ENCODE measurements at regions not wholly inside any gene's neighbourhood (a gene's known extent, or its start where the extent isn't known, plus 50 kb on each side); places are given as distances from the start of the nearest gene placed in this dataset.
"Not testable (repeated sequence)": the region's sequence is repeated elsewhere in the genome, so short reads cannot be mapped to it uniquely, and the experiment has no call there.

DNA sequence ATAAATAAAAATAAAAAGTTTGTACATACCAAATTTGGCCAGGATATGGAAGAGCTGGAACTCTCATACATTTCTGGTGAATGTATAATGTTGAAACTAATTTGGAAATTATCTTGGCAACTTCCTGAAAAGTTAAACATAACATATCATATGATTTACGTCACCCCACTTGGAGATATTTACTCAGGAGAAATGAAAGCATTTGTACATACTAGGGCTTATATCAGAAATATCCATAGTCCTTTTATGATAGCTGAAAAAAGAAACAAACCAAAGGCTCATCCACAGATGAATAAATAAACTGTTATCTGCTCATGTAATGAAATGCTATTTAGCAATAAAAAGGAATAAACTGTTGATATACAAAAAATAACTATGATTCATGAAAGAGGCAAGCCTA is 318.2 kb upstream of the NRXN1 start:
- DNase-seq: no peak

DNA sequence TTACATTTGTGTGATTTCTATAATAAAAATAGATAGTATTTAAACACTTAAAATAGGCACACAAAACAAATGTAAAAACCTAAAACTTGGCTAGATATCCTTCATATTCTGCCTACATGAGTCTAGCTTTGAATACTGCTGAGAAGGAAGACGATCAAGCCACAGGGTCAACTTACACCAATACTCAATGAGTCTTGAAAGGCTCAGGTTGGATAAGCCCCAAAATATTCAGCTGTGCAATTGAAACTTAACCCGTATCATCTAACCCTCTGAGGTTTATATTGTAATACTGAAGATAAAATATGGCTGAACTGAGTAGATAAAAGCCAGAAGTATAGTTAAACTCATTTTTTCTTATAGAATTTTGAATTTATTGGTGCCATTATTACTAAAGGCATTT is 313.0 kb upstream of the NRXN1 start:
- no peak for DNase-seq

DNA sequence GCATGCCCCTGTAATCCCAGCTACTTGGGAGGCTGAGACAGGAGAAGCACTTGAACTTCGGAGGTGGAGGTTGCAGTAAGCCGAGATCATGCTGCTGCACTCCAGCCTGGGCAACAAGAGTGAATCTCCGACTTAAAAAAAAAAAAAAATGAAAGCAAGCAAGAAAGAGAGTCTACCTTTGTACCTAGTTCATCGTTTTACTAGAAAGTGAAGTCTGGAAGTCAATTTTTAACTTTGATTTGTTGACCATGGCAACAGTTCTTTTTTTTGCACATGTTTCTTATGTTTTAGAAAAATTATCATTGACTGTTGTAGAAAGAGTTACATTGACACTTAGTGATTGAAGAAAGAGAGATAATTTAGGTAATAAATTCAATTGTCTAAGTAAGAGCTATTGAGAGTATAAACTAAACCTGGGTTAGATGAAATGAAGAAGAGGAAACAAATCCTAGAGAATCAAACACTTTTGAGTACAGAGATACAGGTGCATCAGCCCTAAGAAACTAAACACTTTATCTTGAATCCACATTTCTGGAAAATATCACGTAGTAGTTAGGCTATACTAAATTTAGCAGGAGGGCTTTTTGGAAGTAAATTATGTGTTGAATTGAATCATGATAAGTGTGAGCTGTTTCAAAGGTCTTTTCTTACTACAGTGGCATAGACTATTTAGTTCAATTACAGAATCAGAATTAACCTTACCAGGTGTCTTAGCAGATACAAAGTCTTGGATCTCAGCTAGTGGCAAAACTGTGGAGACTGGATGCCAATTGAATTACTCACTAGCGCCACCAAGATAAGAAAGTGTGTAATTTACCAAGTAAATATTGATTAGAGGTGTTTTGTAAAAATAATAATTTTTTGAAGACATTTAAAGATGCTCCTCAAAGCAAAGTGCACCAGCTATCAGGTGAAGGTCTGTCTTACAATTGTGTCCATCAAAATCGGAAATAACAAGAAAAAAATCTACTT is 303.4 kb upstream of the NRXN1 start:
- no peak for DNase-seq

DNA sequence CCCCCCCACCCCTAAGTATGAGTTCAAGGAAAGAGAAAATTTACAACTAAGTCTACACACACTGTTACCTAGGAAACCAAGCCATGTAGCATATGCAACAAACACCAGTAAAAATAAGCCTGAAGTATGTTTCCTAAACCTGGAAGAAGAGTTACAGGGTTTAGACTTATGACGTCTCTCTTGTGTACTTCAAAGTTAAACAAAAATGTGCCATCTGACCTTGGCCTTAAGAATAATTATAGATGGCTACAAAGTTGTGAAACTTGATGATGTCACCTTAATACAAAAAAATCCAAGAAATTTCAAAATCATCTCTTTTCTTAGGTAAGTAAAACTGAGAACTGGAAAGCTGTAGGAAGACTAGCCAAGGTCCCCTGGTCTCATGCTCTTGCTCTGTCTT is 297.6 kb upstream of the NRXN1 start:
- DNase-seq: no peak

DNA sequence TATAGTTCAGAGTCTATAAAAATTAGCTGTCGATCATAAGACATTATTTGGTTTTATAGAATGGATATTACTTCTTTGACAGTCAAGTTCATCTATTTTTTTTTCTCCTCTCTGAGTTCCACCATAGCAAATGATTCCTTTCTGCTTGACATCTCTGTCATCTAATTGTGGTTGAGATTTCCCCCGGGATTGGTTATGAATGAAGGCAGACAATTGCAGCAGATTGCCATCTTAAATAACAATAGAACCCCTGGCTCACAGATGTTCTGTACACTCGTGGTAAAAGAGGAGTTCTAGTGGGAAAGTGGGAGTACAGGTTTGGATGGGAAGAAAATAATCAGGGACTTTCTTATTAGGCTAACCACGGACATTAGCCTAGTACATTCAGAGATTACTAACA is 292.1 kb upstream of the NRXN1 start:
- no peak for DNase-seq

DNA sequence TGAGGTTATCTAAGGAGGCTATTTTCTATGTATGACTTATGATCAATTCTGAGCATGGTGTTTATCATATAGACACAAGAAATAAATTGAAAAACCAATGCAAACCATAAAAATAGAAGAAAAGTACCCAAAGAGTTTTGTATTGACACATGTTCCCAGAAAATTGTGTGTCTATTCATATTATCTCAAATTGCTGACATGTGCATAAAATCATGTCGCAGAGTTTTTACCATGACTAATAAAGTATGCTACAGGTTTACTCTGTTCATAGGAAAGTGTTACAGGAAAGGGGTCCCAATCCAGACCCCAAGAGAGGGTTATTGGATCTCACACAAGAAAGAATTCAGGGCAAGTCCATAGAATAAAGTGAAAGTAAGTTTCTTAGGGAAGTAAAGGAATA is 290.7 kb upstream of the NRXN1 start:
- DNase-seq: no peak

DNA sequence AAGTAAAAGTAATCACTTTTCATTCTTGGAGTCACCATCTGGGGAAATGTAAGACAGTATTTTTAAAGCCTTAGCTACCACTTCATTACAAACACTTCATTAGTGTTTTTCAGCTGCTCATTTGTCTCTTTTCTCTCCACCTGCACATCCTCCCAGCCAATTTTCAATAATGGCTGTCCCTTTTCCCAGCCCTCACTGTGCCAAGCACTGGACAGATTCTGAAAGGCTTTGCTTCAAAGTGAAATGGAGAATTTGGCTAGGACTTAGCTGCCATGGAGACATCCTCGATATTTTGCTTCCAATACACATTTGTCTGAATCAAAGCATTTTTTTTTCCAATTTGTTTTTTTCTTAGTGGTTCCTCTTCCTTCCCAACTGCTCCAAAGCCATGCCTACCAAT is 272.4 kb upstream of the NRXN1 start:
- no peak for DNase-seq

DNA sequence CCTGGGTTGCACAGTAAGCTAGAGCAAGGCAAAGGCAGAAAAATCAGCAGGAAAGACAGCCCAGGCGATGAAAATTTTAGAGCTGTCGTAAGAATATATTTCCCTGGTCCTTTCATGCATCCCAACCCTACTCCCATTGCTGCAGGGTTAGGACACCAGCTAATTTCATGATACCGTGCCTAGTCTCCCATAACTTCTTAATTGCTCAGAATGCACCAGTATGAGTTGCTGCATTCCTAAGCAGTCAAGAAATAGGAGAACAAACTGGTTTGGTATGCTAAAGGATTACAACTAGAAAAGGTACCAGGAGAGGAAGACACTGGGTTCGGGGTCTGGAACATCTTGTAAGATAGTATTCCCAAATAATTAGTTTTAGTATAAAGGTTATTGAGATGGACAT is 269.4 kb upstream of the NRXN1 start:
- DNase-seq: no peak

DNA sequence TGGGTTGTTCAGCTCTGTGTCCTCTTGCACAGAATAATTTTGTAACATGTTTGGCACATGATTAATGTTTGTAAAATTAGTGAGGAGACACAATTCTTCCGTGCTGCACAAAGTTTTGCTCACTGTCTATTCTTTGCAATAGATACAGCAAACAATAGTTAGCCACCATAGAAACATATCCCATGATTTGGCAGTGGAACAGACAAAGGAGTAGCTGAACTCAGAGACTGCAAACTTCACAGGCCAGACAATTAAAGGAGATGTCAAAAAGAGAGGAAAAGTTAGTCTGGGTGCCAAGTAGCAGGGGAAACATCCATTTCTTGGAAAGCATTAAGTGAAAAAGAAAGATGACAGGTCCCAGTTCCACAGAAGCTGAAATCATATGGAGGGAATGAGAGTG is 267.4 kb upstream of the NRXN1 start:
- DNase-seq: no peak

DNA sequence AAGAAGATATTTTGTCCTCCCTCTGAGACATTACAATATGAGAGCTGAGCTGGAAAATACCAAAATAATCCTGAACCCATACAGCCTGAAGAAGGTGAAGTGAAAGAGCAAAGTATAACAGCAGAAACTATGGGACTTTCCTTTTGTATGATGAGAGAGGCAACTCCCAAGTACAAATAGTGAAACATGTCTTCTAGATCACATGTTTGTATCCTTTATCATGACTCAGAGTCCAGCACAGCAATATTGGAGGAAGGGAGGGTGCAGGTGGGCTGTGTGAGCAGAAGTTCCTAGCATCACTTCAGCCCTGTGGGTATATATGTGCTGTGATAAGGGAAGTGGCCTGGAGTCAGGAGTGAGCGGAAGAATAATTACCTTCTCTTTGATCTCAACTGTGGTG is 265.6 kb upstream of the NRXN1 start:
- no peak for DNase-seq

DNA sequence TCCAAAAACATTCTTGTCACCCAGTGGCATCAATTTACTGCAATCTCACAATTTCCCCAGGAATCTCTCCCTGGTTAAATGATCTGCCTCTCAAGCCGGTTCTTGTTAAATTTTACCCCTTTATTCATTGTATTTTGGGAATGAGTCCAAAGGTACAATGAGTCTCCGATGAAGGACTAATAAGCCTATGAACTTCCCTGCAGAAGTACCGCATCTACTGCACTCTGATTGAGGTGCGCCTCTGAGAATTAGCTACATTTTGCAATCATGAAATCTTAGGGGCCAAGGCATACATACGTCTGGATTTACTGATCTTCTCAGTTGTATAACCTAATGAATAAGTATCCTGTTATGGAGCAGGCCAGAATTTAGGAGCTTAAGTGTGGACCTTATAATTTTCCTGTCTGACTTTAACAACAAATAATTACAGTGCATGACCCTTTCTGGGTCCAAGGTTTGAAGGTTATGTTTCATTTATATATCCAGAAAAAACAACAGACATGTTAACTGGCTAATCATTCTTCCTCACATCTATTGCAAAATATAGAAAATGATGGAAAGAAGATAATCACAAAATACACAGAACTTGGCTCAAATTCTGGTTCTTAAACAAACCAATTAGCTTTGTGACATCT is 261.8 kb upstream of the NRXN1 start:
- no peak for DNase-seq

DNA sequence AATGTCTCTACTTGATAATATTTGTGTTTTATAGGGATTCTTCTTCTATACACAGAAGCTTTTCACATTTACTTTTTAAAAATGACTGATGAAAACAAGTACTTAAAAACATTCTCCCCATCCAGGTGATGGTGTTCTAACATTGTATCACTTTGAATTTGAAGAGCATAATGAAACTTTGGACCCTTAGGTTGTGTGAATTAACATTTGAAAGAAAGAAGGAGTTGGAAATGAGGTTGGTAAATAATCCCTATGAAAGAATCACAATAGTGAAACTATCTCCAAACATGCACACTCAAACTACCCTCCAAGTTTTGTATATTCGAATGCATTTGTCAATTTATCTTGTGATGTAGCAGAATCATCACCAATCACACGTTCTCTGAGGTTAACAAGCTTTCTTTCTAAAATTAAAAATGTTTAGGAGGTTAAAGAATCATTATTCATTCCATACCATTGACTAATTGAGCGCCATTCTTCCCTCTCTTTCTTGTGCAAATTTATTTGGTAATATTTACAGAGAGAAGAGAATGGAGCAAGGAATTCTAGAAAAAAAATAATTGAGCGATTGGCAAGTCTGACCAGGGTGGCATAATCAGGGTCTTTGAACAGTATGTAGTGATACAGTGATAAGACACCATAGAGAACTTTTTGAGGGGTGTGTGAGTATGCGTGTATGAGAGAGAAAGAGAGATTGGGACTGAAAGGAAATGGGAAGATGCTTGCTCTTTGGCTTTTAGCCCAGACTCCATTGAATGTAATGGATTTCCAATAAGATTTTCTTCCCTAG is 260.0 kb upstream of the NRXN1 start:
- DNase-seq: no peak

DNA sequence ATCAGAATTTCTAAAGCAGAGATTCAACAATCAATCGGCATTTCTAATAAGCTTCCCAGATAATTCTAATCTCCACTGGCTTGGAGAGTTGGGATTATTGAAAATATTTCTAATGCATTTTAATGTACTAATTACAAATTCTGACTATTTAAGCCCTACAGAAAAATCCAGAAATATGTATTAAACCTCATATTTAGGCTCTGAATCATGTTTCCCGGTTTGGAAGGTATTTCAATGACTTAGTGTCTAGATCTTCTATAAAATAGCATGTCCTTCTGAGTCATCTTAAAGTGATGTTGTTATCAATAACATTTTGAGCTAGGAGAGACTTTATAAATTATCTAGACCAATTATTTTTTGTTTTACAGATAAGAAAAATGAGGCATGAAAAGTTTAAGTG is 258.8 kb upstream of the NRXN1 start:
- no peak for DNase-seq

DNA sequence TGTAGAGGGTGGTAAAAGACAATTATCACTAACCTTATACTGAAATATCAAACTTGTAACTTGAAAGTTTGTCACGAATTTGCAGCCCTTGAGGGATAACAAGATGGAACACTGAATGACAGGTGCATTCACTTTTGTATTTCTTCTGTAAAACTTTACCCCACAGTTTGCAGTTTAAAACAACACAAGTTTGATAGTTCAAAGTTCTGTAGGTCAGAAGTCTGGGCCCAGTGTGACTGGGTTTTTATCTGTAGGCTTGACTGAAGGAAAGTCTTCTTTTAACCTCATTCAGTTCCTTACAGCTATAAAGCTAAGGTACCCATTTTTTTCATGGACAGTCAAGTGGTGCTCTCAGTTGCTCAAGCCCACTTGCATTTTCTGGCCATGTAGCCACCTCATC is 257.1 kb upstream of the NRXN1 start:
- no peak for DNase-seq

DNA sequence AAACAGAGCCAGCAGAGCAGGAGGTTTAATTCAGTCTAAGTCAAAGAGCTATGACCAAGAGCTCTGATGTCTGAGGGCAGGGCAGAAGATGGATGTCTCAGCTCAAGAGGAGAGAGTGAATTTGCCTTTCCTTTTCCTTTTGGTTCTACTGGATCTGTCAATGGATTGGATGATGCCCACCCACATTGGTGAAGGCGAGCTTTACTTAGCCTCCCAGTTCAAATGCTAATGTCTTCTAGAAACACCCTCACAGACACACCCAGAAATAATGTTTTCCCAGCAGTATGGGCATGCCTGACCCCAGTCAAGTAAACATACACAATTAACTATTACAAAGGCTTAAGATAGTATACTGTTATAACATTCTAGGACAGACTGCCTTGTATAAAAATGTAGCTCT is 236.3 kb upstream of the NRXN1 start:
- DNase-seq: no peak

DNA sequence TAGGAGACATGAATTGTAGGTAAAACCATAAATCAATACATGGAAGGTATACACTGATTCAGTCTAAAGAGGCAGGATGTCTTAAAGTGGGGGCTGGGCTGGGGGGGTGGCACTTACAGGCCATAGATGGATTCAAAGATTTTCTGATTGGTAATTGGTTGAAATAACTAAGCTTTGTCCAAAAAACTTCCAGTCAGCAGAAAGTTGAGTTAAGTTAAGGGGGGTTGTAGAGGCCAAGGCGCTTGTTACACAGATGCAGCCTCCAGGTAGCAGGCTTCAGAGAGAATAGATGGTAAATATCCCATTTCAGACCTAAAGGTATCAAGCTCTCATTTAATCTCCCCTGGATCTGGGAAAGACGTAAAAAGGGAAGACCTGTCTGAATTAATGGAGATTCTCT is 233.6 kb upstream of the NRXN1 start:
- DNase-seq: no peak

DNA sequence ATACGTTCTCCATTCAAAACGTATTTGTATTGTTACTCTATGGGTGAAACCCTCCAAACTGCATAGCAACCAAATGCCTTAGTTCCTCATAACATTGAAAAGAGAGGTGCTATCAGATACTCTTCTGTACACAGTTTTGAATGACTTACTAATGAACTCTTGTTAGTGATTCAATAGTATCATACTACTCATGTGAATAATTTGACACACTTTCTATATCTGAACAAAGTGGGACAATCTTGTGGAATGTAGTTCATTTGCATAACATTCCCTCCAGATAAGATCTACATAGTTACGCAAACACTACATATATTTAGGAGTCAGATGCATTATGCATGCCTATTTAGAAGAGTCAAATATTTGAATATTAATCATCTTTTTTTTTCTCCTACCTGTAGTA is 232.0 kb upstream of the NRXN1 start:
- no peak for DNase-seq

DNA sequence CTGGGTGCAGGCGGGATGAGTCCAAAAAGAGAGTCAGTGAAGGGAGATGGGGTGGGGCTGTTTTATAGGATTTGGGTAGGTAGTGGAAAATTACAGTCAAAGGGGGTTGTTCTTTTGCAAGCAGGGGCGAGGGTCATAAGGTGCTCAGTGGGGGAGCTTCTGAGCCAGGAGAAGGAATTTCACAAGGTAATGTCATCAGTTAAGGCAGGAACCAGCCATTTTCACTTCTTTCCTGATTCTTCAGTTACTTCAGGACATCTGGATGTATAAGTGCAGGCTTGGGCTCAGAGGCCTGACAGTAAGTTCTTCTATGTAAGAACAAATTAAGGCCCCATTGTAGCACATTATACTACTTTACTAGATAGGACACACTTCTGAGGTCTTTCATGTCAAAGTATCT is 231.2 kb upstream of the NRXN1 start:
- not testable (repeated sequence) for DNase-seq

DNA sequence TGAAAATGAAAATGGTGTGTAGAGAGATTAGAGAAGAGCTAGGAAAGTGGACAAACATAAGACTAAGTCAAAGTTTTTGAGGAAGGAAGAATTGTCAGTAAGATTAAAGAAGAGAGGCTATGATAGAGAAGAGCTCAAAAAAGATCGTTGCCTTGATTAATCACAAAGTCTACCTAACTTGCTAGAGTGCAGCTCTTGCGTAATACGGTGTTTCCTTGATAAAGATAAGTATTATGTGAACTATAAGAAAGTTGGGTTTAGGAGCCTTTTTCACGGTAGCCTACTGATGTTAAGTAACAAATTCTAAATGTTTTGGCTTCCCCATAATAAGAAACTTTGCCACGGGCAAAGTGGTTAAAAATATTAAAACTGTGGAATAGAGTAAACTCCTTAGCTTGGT is 226.4 kb upstream of the NRXN1 start:
- no peak for DNase-seq

DNA sequence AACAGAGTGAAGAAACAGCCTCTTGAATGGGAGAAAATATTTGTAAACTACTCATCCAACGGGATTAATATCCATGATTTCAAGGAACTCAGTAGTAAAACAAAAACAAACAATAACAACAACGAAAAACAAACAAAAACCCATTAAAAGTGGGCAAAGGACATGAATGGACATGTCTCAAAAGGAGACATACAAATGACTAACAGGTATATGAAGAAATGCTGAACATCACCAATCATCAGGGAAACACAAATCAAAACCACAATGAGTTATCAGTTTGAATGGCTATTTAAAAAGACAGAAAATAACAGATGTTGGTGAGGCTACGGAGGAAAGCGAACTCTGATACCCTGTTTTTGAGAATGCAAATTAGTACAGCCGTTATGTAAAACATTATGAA is 224.8 kb upstream of the NRXN1 start:
- DNase-seq: no peak

DNA sequence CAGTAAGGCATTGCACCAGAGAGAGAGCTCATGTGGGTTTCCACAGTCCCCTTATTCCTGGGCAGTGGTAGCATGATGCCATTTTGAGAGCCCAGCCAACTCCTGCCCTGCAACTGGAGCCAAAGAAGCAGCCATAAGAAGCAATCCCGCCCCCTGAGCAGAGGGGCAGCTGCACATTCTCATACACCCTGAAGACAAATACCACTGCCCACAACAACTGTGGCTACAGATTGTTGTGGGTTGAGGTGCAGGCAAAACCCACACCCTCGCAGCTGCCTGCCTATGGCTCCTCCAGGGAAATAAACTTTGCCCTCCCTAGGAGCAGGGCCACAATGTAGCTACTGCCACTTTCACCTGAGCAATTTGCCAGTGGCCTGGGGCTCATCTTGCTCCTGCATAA is 219.4 kb upstream of the NRXN1 start:
- no peak for DNase-seq

DNA sequence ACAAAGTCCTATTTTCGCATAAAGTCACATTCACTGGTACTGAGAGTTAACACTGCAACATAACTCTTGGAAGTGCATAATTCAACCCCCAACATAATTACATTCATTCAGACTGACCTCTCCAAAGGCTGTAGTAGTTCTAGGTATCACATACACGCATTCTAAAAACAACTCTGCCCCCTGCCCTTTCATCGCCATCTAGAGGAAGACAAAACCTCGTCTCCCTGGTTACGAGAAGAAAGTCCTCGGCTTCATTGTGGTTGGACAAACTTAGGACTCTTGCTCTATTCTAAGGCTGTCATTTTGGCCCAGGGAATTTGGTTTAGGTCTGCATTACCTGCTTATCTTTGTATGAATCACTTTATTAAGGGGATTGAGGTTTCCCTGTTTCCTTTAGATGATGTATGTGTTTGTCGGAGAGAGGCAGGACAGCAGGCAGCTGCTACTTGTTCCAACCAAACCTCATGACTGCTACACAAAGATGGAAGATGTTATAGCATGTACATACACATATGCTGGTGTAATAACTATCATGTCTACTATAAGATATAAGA is 215.4 kb upstream of the NRXN1 start:
- no peak for DNase-seq

DNA sequence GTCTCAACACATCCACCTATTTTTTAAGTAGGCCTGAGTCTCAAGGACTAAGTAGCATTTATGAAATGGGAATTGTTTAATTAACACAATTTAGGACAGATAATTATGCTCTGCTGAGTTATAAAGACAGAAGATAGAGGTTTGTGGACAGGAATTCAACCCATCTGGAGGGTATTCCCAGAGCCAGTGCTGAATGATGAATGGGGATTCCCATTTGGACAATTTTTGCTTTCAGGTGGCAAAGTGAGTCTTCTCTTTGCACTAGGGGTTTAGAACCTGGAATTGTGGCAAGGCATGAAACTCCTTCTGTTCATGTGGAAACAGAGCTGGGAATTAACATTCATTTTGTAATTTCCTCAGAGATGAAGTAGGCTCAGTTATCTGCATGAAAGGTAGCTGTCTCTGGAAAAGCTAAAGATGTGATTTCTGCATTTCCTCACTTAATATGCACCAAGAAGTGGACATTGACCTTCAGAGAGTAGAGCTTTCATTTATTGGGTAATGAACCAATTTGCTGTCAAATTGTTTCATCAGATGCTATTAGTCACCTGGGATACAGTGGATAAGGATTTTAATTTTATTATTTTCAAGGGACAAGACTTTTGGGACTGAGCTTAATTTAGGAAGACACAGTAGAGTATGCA is 212.1 kb upstream of the NRXN1 start:
- DNase-seq: no peak
